ENCODE measurements at regions not wholly inside any gene's neighbourhood (a gene's known extent, or its start where the extent isn't known, plus 50 kb on each side); places are given as distances from the start of the nearest gene placed in this dataset.

GRCh38 chr9:30970186-30970585, 1414.3 kb upstream of the ACO1 start:
- intact Hi-C loops (cut with micrococcal nuclease; ENCODE audit: unreplicated experiment), result no loop called here
- Histone ChIP-seq H3K36me3 (ENCODE audit: control insufficient read depth, insufficient read depth, low read length) (no peaks in the 10 kb centered on the region), H3K4me3 (ENCODE audit: low read depth, low read length) (no peak overlapping the region), H3K27me3 (replicated peaks; ENCODE audit: control insufficient read depth, insufficient read depth, low read length) (no peaks in the 10 kb centered on the region), H3K4me1 (no peaks in the 10 kb centered on the region), H3K9me3 (no peaks in the 10 kb centered on the region)
- Mint-ChIP-seq H3K27me3 (ENCODE audit: insufficient read depth, unreplicated experiment) (no peaks in the 10 kb centered on the region), H3K27ac (ENCODE audit: unreplicated experiment) (no peak overlapping the region), H3K36me3 (ENCODE audit: insufficient read depth, unreplicated experiment) (no peaks in the 10 kb centered on the region), H3K4me3 (ENCODE audit: unreplicated experiment) (no peak overlapping the region), H3K4me1 (ENCODE audit: low read depth, unreplicated experiment) (no peaks in the 10 kb centered on the region), H3K9me3 (ENCODE audit: unreplicated experiment) (no peaks in the 10 kb centered on the region)
- BruUV-seq (replicated peaks), result no TSS peak
- DNase-seq, result no peak
- TF ChIP-seq CTCF (IDR thresholded peaks at IDR 0.05; ENCODE audit: insufficient read depth in 1 of 2, low read depth in 1 of 2, low read length in 1 of 2, severe bottlenecking in 1 of 2, unreplicated experiment in 1 of 2), result no peak
- POLR2A ChIA-PET, result no interaction called here
- CTCF ChIA-PET, result no interaction called here

GRCh38 chr9:30970812-30971211, 1413.6 kb upstream of the ACO1 start:
- no peak for DNase-seq
- Mint-ChIP-seq H3K27ac (ENCODE audit: unreplicated experiment) (no peak overlapping the region), H3K27me3 (ENCODE audit: insufficient read depth, unreplicated experiment) (no peaks in the 10 kb centered on the region), H3K4me3 (ENCODE audit: unreplicated experiment) (no peak overlapping the region), H3K4me1 (ENCODE audit: low read depth, unreplicated experiment) (no peaks in the 10 kb centered on the region), H3K9me3 (ENCODE audit: unreplicated experiment) (no peaks in the 10 kb centered on the region), H3K36me3 (ENCODE audit: insufficient read depth, unreplicated experiment) (no peaks in the 10 kb centered on the region)
- BruUV-seq (replicated peaks), result no TSS peak
- Histone ChIP-seq H3K4me3 (ENCODE audit: low read depth, low read length) (no peak overlapping the region), H3K36me3 (ENCODE audit: control insufficient read depth, insufficient read depth, low read length) (no peaks in the 10 kb centered on the region), H3K9me3 (no peaks in the 10 kb centered on the region), H3K27me3 (replicated peaks; ENCODE audit: control insufficient read depth, insufficient read depth, low read length) (no peaks in the 10 kb centered on the region), H3K4me1 (no peaks in the 10 kb centered on the region)
- intact Hi-C loops (cut with micrococcal nuclease; ENCODE audit: unreplicated experiment), result no loop called here
- POLR2A ChIA-PET, result no interaction called here
- TF ChIP-seq CTCF (IDR thresholded peaks at IDR 0.05; ENCODE audit: insufficient read depth in 1 of 2, low read depth in 1 of 2, low read length in 1 of 2, severe bottlenecking in 1 of 2, unreplicated experiment in 1 of 2), result no peak
- CTCF ChIA-PET, result no interaction called here

GRCh38 chr9:30972654-30973053, 1411.8 kb upstream of the ACO1 start:
- Mint-ChIP-seq H3K36me3 (ENCODE audit: insufficient read depth, unreplicated experiment) (no peaks in the 10 kb centered on the region), H3K4me1 (ENCODE audit: low read depth, unreplicated experiment) (no peaks in the 10 kb centered on the region), H3K27ac (ENCODE audit: unreplicated experiment) (no peak overlapping the region), H3K9me3 (ENCODE audit: unreplicated experiment) (no peaks in the 10 kb centered on the region), H3K4me3 (ENCODE audit: unreplicated experiment) (no peak overlapping the region), H3K27me3 (ENCODE audit: insufficient read depth, unreplicated experiment) (no peaks in the 10 kb centered on the region)
- BruUV-seq (replicated peaks), result no TSS peak
- no peaks in the 10 kb centered on the region for H3K36me3 ChIP-seq (ENCODE audit: control insufficient read depth, insufficient read depth, low read length)
- H3K4me3 ChIP-seq (ENCODE audit: low read depth, low read length), result no peak overlapping the region
- TF ChIP-seq CTCF (IDR thresholded peaks at IDR 0.05; ENCODE audit: insufficient read depth in 1 of 2, low read depth in 1 of 2, low read length in 1 of 2, severe bottlenecking in 1 of 2, unreplicated experiment in 1 of 2), result no peak
- intact Hi-C loops (cut with micrococcal nuclease; ENCODE audit: unreplicated experiment), result no loop called here
- CTCF ChIA-PET, result no interaction called here
- H3K9me3 ChIP-seq, result no peaks in the 10 kb centered on the region
- no peak for DNase-seq
- H3K27me3 ChIP-seq (replicated peaks; ENCODE audit: control insufficient read depth, insufficient read depth, low read length), result no peaks in the 10 kb centered on the region
- no peaks in the 10 kb centered on the region for H3K4me1 ChIP-seq
- POLR2A ChIA-PET, result no interaction called here
